MM.1S (cell line): ENCODE measurements at regions not wholly inside any gene's neighbourhood (a gene's known extent, or its start where the extent isn't known, plus 50 kb on each side); places are given as distances from the start of the nearest gene placed in this dataset.

ENCODE experiments used
- DNase-seq: peaks from one replicate; pipeline ENCODE4 v3.0.0-alpha.2; 2015
- H2AFZ ChIP-seq: fragments of 300-600 bp; sonication (generic); 2 replicates; pipeline ENCODE4 v1.6.0; 2016; ENCODE audit warnings: antibody characterized with exemption, low read length
- H3F3A ChIP-seq: fragments of 300-600 bp; sonication (generic); 2 replicates; pipeline ENCODE4 v1.6.1; 2016; ENCODE audit warnings: mild to moderate bottlenecking, antibody characterized with exemption, low read length, moderate library complexity, mixed read lengths; ENCODE audit not compliant: insufficient read depth
- H3K27ac ChIP-seq: fragments of 300-600 bp; sonication (generic); 2 replicates; pipeline ENCODE4 v1.5.1; 2016; ENCODE audit warnings: mild to moderate bottlenecking, low read length
- H3K27me3 ChIP-seq: fragments of 300-600 bp; sonication (generic); replicated peaks from 2 replicates; pipeline ENCODE4 v1.6.0; 2016; ENCODE audit warnings: low read length; ENCODE audit not compliant: insufficient read depth
- H3K36me3 ChIP-seq: fragments of 300-600 bp; sonication (generic); replicated peaks from 2 replicates; pipeline ENCODE4 v1.6.1; 2016; ENCODE audit warnings: mild to moderate bottlenecking, low read length, mixed read lengths; ENCODE audit not compliant: insufficient read depth
- H3K4me1 ChIP-seq: fragments of 300-600 bp; sonication (generic); 2 replicates; pipeline ENCODE4 v1.6.1; 2016; ENCODE audit warnings: low read length, mixed read lengths
- H3K4me2 ChIP-seq: fragments of 300-600 bp; sonication (generic); 2 replicates; pipeline ENCODE4 v1.6.0; 2016; ENCODE audit warnings: low read depth, low read length
- H3K4me3 ChIP-seq: fragments of 300-600 bp; sonication (generic); 2 replicates; pipeline ENCODE4 v1.5.1; 2016; ENCODE audit warnings: low read length, mixed read lengths
- H3K79me2 ChIP-seq: fragments of 300-600 bp; sonication (generic); 2 replicates; pipeline ENCODE4 v1.6.1; 2016; ENCODE audit warnings: mixed run types, low read length, mixed read lengths
- H3K9ac ChIP-seq: fragments of 300-600 bp; sonication (generic); 2 replicates; pipeline ENCODE4 v1.6.1; 2016; ENCODE audit warnings: low read length, mixed read lengths
- H3K9me2 ChIP-seq: fragments of 300-600 bp; sonication (generic); replicated peaks from 2 replicates; pipeline ENCODE4 v1.6.1; 2016; ENCODE audit warnings: mild to moderate bottlenecking, low read length, mixed read lengths; ENCODE audit not compliant: insufficient read depth
- H3K9me3 ChIP-seq: fragments of 300-600 bp; sonication (generic); replicated peaks from 2 replicates; pipeline ENCODE4 v1.6.1; 2016; ENCODE audit warnings: mild to moderate bottlenecking, low read length, mixed read lengths; ENCODE audit not compliant: insufficient read depth
- H4K20me1 ChIP-seq: fragments of 300-600 bp; sonication (generic); 2 replicates; pipeline ENCODE4 v1.6.1; 2016; ENCODE audit warnings: mild to moderate bottlenecking, low read length, moderate library complexity, mixed read lengths; ENCODE audit not compliant: insufficient read depth
- CTCF ChIP-seq: fragments of 300-600 bp; sonication (generic); IDR thresholded peaks from 2 replicates; pipeline ENCODE4 v1.5.1; 2016; ENCODE audit warnings: antibody characterized with exemption, low read length, mixed read lengths
- EZH2 ChIP-seq: fragments of 300-600 bp; sonication (generic); optimal IDR thresholded peaks from 2 replicates; pipeline ENCODE3; 2017; ENCODE audit warnings: low read depth, mild to moderate bottlenecking, antibody characterized with exemption, low read length, mixed read lengths
- EZH2phosphoT487 ChIP-seq: fragments of 300-600 bp; sonication (generic); IDR thresholded peaks from 2 replicates; pipeline ENCODE4 v1.6.1; 2018; ENCODE audit warnings: antibody characterized with exemption, low read length

GRCh38 chr9:109723781-109724180 lies 56.2 kb upstream of the PALM2AKAP2 start:
- H3K4me2 ChIP-seq = no peak overlapping the region
- H3K27ac ChIP-seq = no peak overlapping the region
- no peak for DNase-seq
- H2AFZ ChIP-seq = no peak overlapping the region
- no peaks in the 10 kb centered on the region for H3K4me1 ChIP-seq
- H3F3A ChIP-seq = no peaks in the 10 kb centered on the region
- no peak overlapping the region for H3K4me3 ChIP-seq
- H3K27me3 ChIP-seq = no peaks in the 10 kb centered on the region
- no peaks in the 10 kb centered on the region for H3K9me3 ChIP-seq
- no peak overlapping the region for H3K9ac ChIP-seq
- TF ChIP-seq CTCF (no peak), EZH2 (no peak), EZH2phosphoT487 (no peak)
- no peaks in the 10 kb centered on the region for H3K36me3 ChIP-seq
- H3K79me2 ChIP-seq = no peaks in the 10 kb centered on the region
- H4K20me1 ChIP-seq = no peaks in the 10 kb centered on the region
- H3K9me2 ChIP-seq = no peaks in the 10 kb centered on the region

- Histone ChIP-seq H3K27ac (no peak overlapping the region), H3K79me2 (no peaks in the 10 kb centered on the region), H3K9ac (no peak overlapping the region), H3K27me3 (no peaks in the 10 kb centered on the region), H3K9me3 (no peaks in the 10 kb centered on the region), H3K9me2 (no peaks in the 10 kb centered on the region), H3K4me2 (no peak overlapping the region), H3K4me3 (no peak overlapping the region), H3F3A (no peaks in the 10 kb centered on the region), H3K4me1 (no peaks in the 10 kb centered on the region), H3K36me3 (no peaks in the 10 kb centered on the region), H2AFZ (no peak overlapping the region), H4K20me1 (no peaks in the 10 kb centered on the region)
- no peak for TF ChIP-seq EZH2
- no peak for TF ChIP-seq CTCF
- no peak for TF ChIP-seq EZH2phosphoT487
- no peak for DNase-seq
These were observed 54.5 kb upstream of the PALM2AKAP2 start for GRCh38 chr9:109725460-109725859.

- Histone ChIP-seq H3K4me3 (no peak overlapping the region), H3K36me3 (no peaks in the 10 kb centered on the region), H3K4me1 (no peaks in the 10 kb centered on the region), H3K9ac (no peak overlapping the region), H3K4me2 (no peak overlapping the region), H4K20me1 (no peaks in the 10 kb centered on the region), H3K9me3 (no peaks in the 10 kb centered on the region), H3K27ac (no peak overlapping the region), H2AFZ (no peak overlapping the region), H3K9me2 (no peaks in the 10 kb centered on the region), H3K79me2 (no peaks in the 10 kb centered on the region), H3F3A (no peaks in the 10 kb centered on the region), H3K27me3 (no peaks in the 10 kb centered on the region)
- TF ChIP-seq CTCF (no peak), EZH2 (no peak), EZH2phosphoT487 (no peak)
- DNase-seq = peak; percentile 35
These were observed 53.9 kb upstream of the PALM2AKAP2 start for GRCh38 chr9:109726119-109726518.
